Spinal cord (tissue), 9 donors: ENCODE measurements at regions not wholly inside any gene's neighbourhood (a gene's known extent, or its start where the extent isn't known, plus 50 kb on each side); places are given as distances from the start of the nearest gene placed in this dataset.

Experiments
- DNase-seq, 6 donors: peaks; one replicate each; pipeline versions ENCODE4 v3.0.0 to v3.0.0-alpha.2; 2013 to 2015; ENCODE audit warnings: low spot score in 6 of 6, low read depth in 4 of 6
- H3K27ac ChIP-seq: one replicate; pipeline ENCODE4 v1.5.1; 2013; ENCODE audit warnings: low read depth, low read length, control low read depth
- H3K27me3 ChIP-seq: one replicate; pipeline ENCODE4 v1.6.1; 2013; ENCODE audit warnings: low read length; ENCODE audit not compliant: control insufficient read depth, insufficient read depth
- H3K36me3 ChIP-seq: one replicate; pipeline ENCODE4 v1.6.1; 2013; ENCODE audit warnings: low read length; ENCODE audit not compliant: control insufficient read depth, insufficient read depth
- H3K4me1 ChIP-seq: one replicate; pipeline ENCODE4 v1.6.1; 2013; ENCODE audit warnings: low read length; ENCODE audit not compliant: control insufficient read depth, insufficient read depth
- H3K4me3 ChIP-seq: one replicate; pipeline ENCODE4 v1.5.1; 2013; ENCODE audit warnings: low read depth, low read length, control low read depth
- H3K9me3 ChIP-seq: one replicate; pipeline ENCODE4 v1.6.1; 2013; ENCODE audit warnings: low read length; ENCODE audit not compliant: control insufficient read depth, insufficient read depth
- WGBS: methylation state at CpG from one replicate; pipeline ENCODE4 v1.1.5; 2013; ENCODE audit warnings: missing lambda C conversion rate; ENCODE audit not compliant: insufficient coverage; 5-methylcytosine and 5-hydroxymethylcytosine counted together
- donor health status: healthy.

DNA sequence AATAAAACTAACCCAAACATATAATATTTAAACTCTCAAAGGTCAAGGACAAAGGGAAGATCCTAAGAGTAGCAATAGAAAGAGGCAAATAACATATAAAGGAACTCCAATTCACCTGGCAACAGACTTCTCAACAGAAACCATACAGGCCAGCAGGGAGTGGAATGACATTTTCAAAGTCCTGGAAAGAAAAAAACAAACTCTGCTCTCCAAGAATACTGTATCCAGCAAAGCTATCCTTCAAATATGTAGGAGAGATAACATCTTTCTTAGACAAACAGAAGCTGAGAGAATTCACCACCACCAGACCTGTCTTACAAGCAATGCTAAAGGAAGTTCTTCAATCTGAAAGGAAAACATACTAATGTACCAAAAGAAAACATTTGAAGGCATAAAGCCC is 51.5 kb upstream of the TMEM158 start:
- Histone ChIP-seq H3K36me3 (no peaks in the 10 kb centered on the region), H3K4me1 (no peaks in the 10 kb centered on the region), H3K9me3 (peaks cover 4% of the 10 kb centered on the region), H3K27ac (no peak overlapping the region), H3K27me3 (no peaks in the 10 kb centered on the region), H3K4me3 (no peak overlapping the region)
- DNase-seq: no peak

DNA sequence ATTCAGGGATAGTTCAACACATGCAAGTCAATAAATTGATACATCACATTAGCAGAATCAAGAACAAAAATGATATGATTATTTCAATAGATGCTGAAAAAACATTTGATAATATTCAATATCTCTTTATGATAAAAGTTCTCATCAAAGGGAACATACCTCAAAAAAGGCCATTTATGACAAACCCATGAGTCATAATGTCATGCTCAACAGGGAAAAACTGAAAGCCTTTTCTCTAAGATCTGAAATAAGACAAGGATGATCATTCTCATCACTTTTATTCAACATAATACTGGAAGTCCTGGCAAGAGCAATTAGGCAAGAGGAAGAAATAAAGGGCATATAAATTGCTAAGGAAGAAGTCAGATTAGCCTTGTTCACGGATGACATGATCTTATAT is 54.1 kb upstream of the TMEM158 start:
- H3K27ac ChIP-seq: no peak overlapping the region
- H3K27me3 ChIP-seq: no peaks in the 10 kb centered on the region
- H3K4me3 ChIP-seq: no peak overlapping the region
- peaks cover 4% of the 10 kb centered on the region for H3K9me3 ChIP-seq
- DNase-seq: no peak
- H3K4me1 ChIP-seq: no peaks in the 10 kb centered on the region
- H3K36me3 ChIP-seq: no peaks in the 10 kb centered on the region
- WGBS: no CpG with 5 or more reads among the region's 1 CpG

DNA sequence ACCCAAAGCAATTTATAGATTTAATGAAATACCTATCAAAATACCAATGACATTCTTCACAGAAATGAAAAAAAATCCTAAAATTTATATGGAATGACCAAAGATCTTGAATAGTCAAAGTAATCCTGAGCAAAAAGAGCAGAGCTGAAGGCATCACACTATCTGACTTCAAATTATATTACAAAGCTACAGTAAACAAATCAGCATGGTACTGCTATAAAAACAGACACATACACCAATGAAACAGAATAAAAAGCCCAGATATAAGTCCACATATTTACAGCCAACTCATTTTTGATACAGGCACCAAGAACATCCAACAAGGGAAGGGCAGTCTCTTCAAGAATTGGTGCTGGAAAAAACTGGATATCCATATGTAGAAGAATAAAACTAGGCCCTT is 54.9 kb upstream of the TMEM158 start:
- H3K4me3 ChIP-seq: no peak overlapping the region
- H3K4me1 ChIP-seq: no peaks in the 10 kb centered on the region
- no peak overlapping the region for H3K27ac ChIP-seq
- no peaks in the 10 kb centered on the region for H3K36me3 ChIP-seq
- H3K27me3 ChIP-seq: no peaks in the 10 kb centered on the region
- H3K9me3 ChIP-seq: peaks cover 4% of the 10 kb centered on the region
- DNase-seq: no peak

DNA sequence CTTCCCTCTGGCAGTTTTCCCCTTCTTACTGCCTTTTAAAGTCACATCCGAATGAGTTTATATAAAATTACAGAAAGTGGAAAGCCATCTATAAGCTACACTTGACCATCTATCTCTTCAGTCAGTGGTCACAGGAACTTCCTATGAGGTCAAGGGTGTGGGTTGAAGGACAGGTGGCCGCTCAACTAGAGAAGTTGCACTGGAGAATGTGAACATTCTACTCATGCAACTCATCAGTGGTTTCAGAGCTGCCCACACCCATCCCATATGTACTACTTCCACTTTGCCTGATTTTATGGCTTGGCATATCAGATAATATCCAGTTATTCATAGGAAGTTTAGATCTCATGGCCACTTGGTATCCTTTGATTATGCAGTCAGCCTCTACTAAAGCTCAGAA is 57.4 kb upstream of the TMEM158 start:
- H3K36me3 ChIP-seq: no peaks in the 10 kb centered on the region
- no peak overlapping the region for H3K4me3 ChIP-seq
- peaks cover 4% of the 10 kb centered on the region for H3K9me3 ChIP-seq
- H3K27ac ChIP-seq: no peak overlapping the region
- no peaks in the 10 kb centered on the region for H3K27me3 ChIP-seq
- no CpG with 5 or more reads among the region's 2 CpGs for WGBS
- no peak for DNase-seq
- H3K4me1 ChIP-seq: no peaks in the 10 kb centered on the region

DNA sequence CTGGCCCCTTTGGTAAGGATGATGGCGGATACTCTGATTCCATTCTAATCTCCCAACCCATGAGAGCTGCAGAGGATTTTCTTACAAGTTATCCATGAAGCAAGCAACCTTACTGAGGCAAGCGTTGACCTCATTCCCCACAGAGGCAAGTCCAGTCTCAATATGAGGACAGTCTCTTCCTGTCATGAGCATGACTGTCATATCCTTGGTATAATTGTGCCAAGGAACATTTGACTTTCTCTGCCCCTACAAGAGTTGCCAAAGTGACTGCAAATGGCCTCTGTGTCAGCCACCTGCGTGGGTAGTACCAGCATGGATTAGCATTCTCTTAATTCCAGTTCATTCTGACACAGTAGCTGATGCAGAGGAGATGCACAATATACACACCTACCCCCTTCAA is 71.2 kb upstream of the TMEM158 start:
- Histone ChIP-seq H3K27me3 (no peaks in the 10 kb centered on the region), H3K36me3 (no peaks in the 10 kb centered on the region), H3K4me3 (no peak overlapping the region), H3K27ac (no peak overlapping the region), H3K9me3 (peaks cover 9% of the 10 kb centered on the region), H3K4me1 (no peaks in the 10 kb centered on the region)
- WGBS: 95% methylated on average over 3 of the region's 3 CpGs
- no peak for DNase-seq

DNA sequence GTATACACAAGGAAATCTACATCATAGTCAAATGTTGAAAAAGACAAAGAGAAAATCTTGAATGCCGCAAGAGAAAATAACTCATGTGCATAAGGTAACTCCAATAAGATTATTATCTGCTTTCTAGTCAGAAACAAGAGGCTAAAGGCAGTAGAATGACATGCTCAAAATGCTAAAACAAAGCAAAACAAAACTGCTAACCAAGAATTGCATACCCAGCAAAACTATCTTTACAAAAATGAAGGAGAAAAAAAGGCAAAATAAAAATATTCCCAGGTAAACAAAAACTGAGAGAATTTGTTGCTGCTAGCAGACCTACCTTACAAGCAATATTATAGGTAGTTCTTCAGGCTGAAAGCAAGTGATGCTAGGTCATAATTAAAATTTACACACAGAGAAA is 76.4 kb upstream of the TMEM158 start:
- Histone ChIP-seq H3K27me3 (no peaks in the 10 kb centered on the region), H3K4me1 (no peaks in the 10 kb centered on the region), H3K36me3 (no peaks in the 10 kb centered on the region), H3K9me3 (peaks cover 12% of the 10 kb centered on the region), H3K4me3 (no peak overlapping the region), H3K27ac (no peak overlapping the region)
- no CpG with 5 or more reads among the region's 1 CpG for WGBS
- no peak for DNase-seq

DNA sequence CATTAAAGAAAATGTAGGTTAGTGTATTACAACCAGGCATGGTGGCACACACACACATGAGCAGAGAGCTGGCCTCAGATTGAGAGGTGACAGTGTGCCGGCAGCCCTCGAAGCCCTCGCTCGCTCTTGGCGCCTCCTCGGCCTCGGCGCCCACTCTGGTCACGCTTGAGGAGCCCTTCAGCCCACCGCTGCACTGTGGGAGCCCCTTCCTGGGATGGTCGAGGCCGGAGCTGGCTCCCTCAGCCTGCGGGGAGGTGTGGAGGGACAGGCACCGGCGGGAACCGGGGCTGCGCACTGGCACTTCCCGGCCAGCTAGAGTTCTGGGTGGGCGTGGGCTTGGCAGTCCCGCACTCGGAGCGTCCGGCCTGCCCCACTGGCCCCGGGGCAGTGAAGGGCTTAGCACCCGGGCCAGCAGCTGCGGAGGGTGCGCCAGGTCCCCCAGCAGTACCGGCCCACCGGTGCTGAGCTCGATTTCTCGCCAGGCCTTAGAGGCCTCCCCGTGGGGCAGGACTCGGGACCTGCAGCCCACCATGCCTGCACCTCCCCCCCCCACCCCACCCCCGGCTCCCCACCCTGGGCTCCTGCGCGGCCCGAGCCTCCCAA is 80.4 kb upstream of the TMEM158 start:
- H3K9me3 ChIP-seq: peaks cover 8% of the 10 kb centered on the region
- H3K4me1 ChIP-seq: no peaks in the 10 kb centered on the region
- H3K36me3 ChIP-seq: no peaks in the 10 kb centered on the region
- 97% methylated on average over 25 of the region's 37 CpGs for WGBS
- H3K27me3 ChIP-seq: peaks cover 1% of the 10 kb centered on the region
- H3K4me3 ChIP-seq: no peak overlapping the region
- no peak for DNase-seq
- H3K27ac ChIP-seq: no peak overlapping the region

DNA sequence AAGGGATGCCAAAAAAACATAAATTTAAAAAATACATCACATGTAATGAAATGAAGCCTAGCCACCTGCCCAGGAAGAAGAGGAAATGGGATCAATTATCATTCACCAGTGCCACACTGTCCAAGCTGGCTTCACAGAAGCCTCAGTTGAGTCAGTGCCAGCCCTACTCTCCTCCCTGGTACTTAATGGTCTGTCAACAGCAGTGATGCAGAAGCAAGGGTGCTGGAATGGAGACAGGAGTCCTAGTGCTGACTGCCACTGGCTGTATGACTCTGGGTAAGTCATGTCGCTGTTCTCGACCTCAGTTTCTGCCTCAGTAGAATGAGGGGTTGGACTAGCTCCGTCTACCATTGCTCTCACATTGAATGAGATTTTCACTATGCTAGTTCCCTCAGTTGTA is 78.5 kb upstream of the LARS2 start:
- WGBS: no CpG with 5 or more reads among the region's 3 CpGs
- peaks cover 2% of the 10 kb centered on the region for H3K27me3 ChIP-seq
- no peak for DNase-seq
- no peaks in the 10 kb centered on the region for H3K9me3 ChIP-seq
- H3K36me3 ChIP-seq: no peaks in the 10 kb centered on the region
- no peak overlapping the region for H3K27ac ChIP-seq
- H3K4me1 ChIP-seq: no peaks in the 10 kb centered on the region
- no peak overlapping the region for H3K4me3 ChIP-seq

DNA sequence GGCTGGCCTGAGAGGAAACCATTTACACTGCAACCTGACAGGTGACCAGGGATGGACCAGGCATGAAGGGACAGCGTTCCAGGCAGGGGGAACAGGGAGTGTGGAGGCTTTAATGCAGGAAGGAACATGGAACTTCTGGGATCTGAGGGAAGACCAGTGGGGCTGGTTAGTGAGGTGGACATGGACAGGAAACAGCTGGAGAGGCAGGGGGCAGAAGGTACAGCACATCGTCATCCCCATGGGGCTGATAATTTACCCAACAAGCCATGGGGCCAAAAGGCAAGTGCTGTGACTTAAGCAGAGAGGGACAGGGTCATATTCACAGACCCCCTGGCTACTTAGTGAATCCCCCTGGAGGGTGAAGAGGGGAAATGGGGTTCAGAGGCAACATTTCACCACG is 77.0 kb upstream of the LARS2 start:
- Histone ChIP-seq H3K4me1 (no peaks in the 10 kb centered on the region), H3K9me3 (no peaks in the 10 kb centered on the region), H3K27me3 (peaks cover 2% of the 10 kb centered on the region), H3K36me3 (no peaks in the 10 kb centered on the region), H3K4me3 (no peak overlapping the region), H3K27ac (no peak overlapping the region)
- DNase-seq: no peak
- WGBS: 53% methylated on average over 1 of the region's 3 CpGs

DNA sequence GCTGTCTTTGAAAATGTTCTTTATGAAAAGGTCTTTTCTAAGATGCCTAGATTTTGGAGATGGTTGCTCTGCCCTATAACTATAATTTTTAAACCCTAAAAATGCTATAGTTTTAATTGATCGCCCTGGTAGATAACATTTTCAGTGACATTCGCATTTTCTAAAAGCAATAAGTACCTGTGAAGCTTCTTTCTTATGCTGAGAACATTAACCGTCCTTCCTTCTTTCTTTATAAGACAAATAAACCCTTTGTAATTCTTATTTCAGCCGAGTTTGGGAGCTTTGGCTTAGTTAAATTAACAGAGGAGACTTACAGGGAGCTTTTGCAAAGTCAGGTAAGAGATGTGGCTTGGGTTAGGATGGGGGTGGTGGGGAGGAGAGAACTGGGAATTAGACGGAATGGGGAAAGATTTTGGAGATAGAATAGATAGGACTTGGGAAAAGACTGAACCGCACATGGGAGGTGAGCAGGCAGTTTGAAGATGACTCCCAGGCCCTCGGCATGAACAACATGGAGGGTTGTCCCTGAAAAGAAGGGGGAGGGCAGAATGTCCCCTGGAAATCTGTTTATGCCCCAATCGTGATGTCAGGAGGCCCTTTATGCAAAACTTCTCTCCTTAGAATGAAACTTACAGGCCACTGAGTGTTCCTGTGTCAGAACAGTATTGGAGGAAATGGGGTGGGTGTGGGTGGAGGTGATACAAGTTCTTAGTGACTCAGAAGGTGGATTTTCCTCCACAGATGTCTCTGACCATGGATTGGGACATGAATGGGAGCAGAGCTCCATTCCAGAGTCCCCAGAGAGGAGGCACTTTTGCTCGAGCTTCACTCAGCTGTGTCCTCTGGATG is 76.2 kb upstream of the LARS2 start:
- no peak for DNase-seq
- Histone ChIP-seq H3K9me3 (no peaks in the 10 kb centered on the region), H3K4me1 (no peaks in the 10 kb centered on the region), H3K27ac (no peak overlapping the region), H3K27me3 (peaks cover 2% of the 10 kb centered on the region), H3K36me3 (no peaks in the 10 kb centered on the region), H3K4me3 (no peak overlapping the region)
- WGBS: 63% methylated on average over 4 of the region's 9 CpGs
